Body of pancreas (tissue), 4 donors: ENCODE measurements at regions not wholly inside any gene's neighbourhood (a gene's known extent, or its start where the extent isn't known, plus 50 kb on each side); places are given as distances from the start of the nearest gene placed in this dataset.
"Not testable (repeated sequence)": the region's sequence is repeated elsewhere in the genome, so short reads cannot be mapped to it uniquely, and the experiment has no call there.

ENCODE experiments used
- ATAC-seq: fragments of 150-250 bp; one replicate; pipeline ENCODE4 v1.9.1; 2016
- DNase-seq, 4 donors: peaks; one replicate each; pipeline ENCODE4 v3.0.0-alpha.2; 2019
- H3K27ac ChIP-seq, 4 donors: fragments of 200-600 bp; sonication (generic); 1 replicate in 3 of 4; 2 replicates in 1 of 4; pipeline versions ENCODE4 v1.5.1 to v1.6.1; 2016 to 2019; ENCODE audit warnings: mild to moderate bottlenecking in 1 of 4, mixed read lengths in 1 of 4, moderate library complexity in 1 of 4
- H3K27me3 ChIP-seq, 2 donors: fragments of 200-600 bp; sonication (generic); one replicate each; pipeline ENCODE4 v1.6.0; 2016; ENCODE audit warnings: mild to moderate bottlenecking in 1 of 2
- H3K36me3 ChIP-seq, 2 donors: fragments of 200-600 bp; sonication (generic); replicated peaks in 1 of 2; 2 replicates each; pipeline ENCODE4 v1.5.1; 2016; ENCODE audit warnings: low read depth in 2 of 2; ENCODE audit not compliant: insufficient read depth in 1 of 2
- H3K4me1 ChIP-seq: fragments of 200-600 bp; sonication (generic); one replicate; pipeline ENCODE4 v1.6.0; 2016
- H3K4me3 ChIP-seq, 2 donors: fragments of 200-600 bp; sonication (generic); 1 replicate in 1 of 2; 2 replicates in 1 of 2; pipeline ENCODE4 v1.5.1; 2016 to 2019
- H3K9me3 ChIP-seq, 3 donors: fragments of 200-600 bp; sonication (generic); 1 replicate in 2 of 3; 2 replicates in 1 of 3; pipeline ENCODE4 v1.5.1; 2016
- CTCF ChIP-seq, 7 experiments: fragments of 450-650 bp in 4 of 7; fragments of 200-600 bp in 3 of 7; sonication (generic) in 3 of 7; IDR thresholded peaks; one replicate each; pipeline ENCODE4 v1.5.1; 2016 to 2019; ENCODE audit warnings: antibody characterized with exemption in 7 of 7
- POLR2A ChIP-seq, 3 donors: fragments of 450-650 bp; IDR thresholded peaks; one replicate each; pipeline ENCODE4 v1.6.1; 2016; ENCODE audit warnings: antibody characterized with exemption in 3 of 3, mild to moderate bottlenecking in 2 of 3
- WGBS, 2 donors: methylation state at CpG; one replicate each; pipeline ENCODE4 v1.1.5; 2017; 5-methylcytosine and 5-hydroxymethylcytosine counted together
- intact Hi-C: fragments of 100-400 bp; cut with DNase I; formaldehyde crosslinking; loops from one replicate; pipeline ENCODE4 v1.15.1; 2023

- intact Hi-C loops, result no loop called here
- Histone ChIP-seq H3K36me3 (no peaks in the 10 kb centered on the region), H3K9me3 (no peaks in the 10 kb centered on the region), H3K4me1 (no peaks in the 10 kb centered on the region), H3K27ac (no peak overlapping the region), H3K27me3 (no peaks in the 10 kb centered on the region), H3K4me3 (no peak overlapping the region)
- 10 to 19% methylated on average over 1 of the region's 1 CpG for WGBS, 2 donors
- TF ChIP-seq CTCF (IDR thresholded peaks at IDR 0.05), result no peak
- TF ChIP-seq POLR2A (IDR thresholded peaks at IDR 0.05), result no peak
- DNase-seq (no peak), ATAC-seq (no peak)
Observed at GRCh38 chr6:20008131-20008530, 171.0 kb downstream of the ID4 start.

GRCh38 chr6:20013066-20013861 is 176.1 kb downstream of the ID4 start:
- TF ChIP-seq POLR2A (IDR thresholded peaks at IDR 0.05), result no peak
- TF ChIP-seq CTCF (IDR thresholded peaks at IDR 0.05), result no peak
- no peaks in the 10 kb centered on the region for H3K27me3 ChIP-seq
- no peaks in the 10 kb centered on the region for H3K9me3 ChIP-seq
- intact Hi-C loops, result no loop called here
- 73 to 77% methylated on average over 13 of the region's 13 CpGs for WGBS, 2 donors
- DNase-seq (no peak), ATAC-seq (no peak)
- H3K36me3 ChIP-seq, result no peaks in the 10 kb centered on the region
- no peak overlapping the region for H3K4me3 ChIP-seq
- H3K27ac ChIP-seq, result no peak overlapping the region
- H3K4me1 ChIP-seq, result no peaks in the 10 kb centered on the region

- H3K27me3 ChIP-seq, result no peaks in the 10 kb centered on the region
- no peak overlapping the region for H3K4me3 ChIP-seq
- no peak overlapping the region for H3K27ac ChIP-seq
- H3K4me1 ChIP-seq, result no peaks in the 10 kb centered on the region
- TF ChIP-seq CTCF (IDR thresholded peaks at IDR 0.05) (no peak), POLR2A (IDR thresholded peaks at IDR 0.05) (no peak)
- intact Hi-C loops, result no loop called here
- DNase-seq (no peak), ATAC-seq (no peak)
- 79 to 87% methylated on average over 1 of the region's 1 CpG for WGBS, 2 donors
- H3K36me3 ChIP-seq, result no peaks in the 10 kb centered on the region
- no peaks in the 10 kb centered on the region for H3K9me3 ChIP-seq
Observed at GRCh38 chr6:20014508-20014907, 177.3 kb downstream of the ID4 start.

GRCh38 chr6:20020526-20020925 is 183.4 kb downstream of the ID4 start:
- Histone ChIP-seq H3K27ac (no peak overlapping the region), H3K4me3 (no peak overlapping the region), H3K27me3 (no peaks in the 10 kb centered on the region), H3K36me3 (no peaks in the 10 kb centered on the region), H3K9me3 (no peaks in the 10 kb centered on the region), H3K4me1 (no peaks in the 10 kb centered on the region)
- no peak for ATAC-seq
- intact Hi-C loops, result no loop called here
- TF ChIP-seq CTCF (IDR thresholded peaks at IDR 0.05) (no peak), POLR2A (IDR thresholded peaks at IDR 0.05) (no peak)
- 86 to 97% methylated on average over 1 of the region's 1 CpG for WGBS, 2 donors
- DNase-seq, result no peak

- H3K27me3 ChIP-seq, result no peaks in the 10 kb centered on the region
- ATAC-seq, result no peak
Observed at GRCh38 chr6:20021795-20022194, 184.6 kb downstream of the ID4 start.

GRCh38 chr6:20023549-20024315 is 186.6 kb downstream of the ID4 start:
- DNase-seq, ATAC-seq, H3K36me3 ChIP-seq, H3K27ac ChIP-seq, H3K27me3 ChIP-seq, H3K4me1 ChIP-seq, intact Hi-C loops, H3K9me3 ChIP-seq, H3K4me3 ChIP-seq: not testable (repeated sequence)
- WGBS, 2 donors, result 73 to 86% methylated on average over 28 of the region's 28 CpGs

More at GRCh38 chr6:20021795-20022194, 184.6 kb downstream of the ID4 start:
- H3K9me3 ChIP-seq, result no peaks in the 10 kb centered on the region
- no peak for DNase-seq
- intact Hi-C loops, result no loop called here
- H3K27ac ChIP-seq, result no peak overlapping the region
- no peak overlapping the region for H3K4me3 ChIP-seq
- no peak for TF ChIP-seq POLR2A (IDR thresholded peaks at IDR 0.05)
- TF ChIP-seq CTCF (IDR thresholded peaks at IDR 0.05), result no peak
- no peaks in the 10 kb centered on the region for H3K4me1 ChIP-seq
- no peaks in the 10 kb centered on the region for H3K36me3 ChIP-seq
